GM20431 (cell line): ENCODE measurements at regions not wholly inside any gene's neighbourhood (a gene's known extent, or its start where the extent isn't known, plus 50 kb on each side); places are given as distances from the start of the nearest gene placed in this dataset.

Source experiments
- in situ Hi-C: fragments of 300-500 bp; cut with MseI, MboI; formaldehyde crosslinking; loops from one replicate; pipeline ENCODE4 v1.15.0; 2020; ENCODE audit warnings: low sequenced_read_pairs; ENCODE audit not compliant: unreplicated experiment

DNA sequence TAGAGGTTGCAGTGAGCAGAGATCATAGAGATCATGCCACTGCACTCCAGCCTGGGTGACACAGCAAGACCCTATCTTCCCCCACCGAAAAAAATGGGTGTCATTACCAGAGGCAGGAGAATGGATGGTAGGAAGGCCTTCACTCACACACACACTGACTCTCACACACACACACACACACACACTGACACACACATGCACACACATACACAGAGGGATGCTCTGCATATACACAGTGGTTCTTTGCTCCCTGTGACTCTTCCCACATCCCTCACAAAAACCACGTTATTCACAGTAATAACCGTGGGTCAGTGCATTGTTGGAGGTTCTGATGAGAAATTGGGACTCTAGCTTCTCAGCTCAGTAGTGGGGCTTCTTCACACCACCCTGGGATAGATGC lies 300.2 kb upstream of the N4BP1 start:
- in situ Hi-C loops = no loop called here

GRCh38 chr16:48909231-48909630 lies 299.3 kb upstream of the N4BP1 start:
- in situ Hi-C loops = no loop called here

GRCh38 chr16:48907906-48908634 lies 298.1 kb upstream of the N4BP1 start:
- in situ Hi-C loops = no loop called here

GRCh38 chr16:48905632-48906505 lies 295.9 kb upstream of the N4BP1 start:
- in situ Hi-C loops = no loop called here

GRCh38 chr16:48904333-48904732 lies 294.4 kb upstream of the N4BP1 start:
- in situ Hi-C loops = no loop called here

- in situ Hi-C loops = no loop called here
Measured at GRCh38 chr16:48903039-48903438, 293.1 kb upstream of the N4BP1 start.

- in situ Hi-C loops = no loop called here
Measured at GRCh38 chr16:48901712-48902374, 291.9 kb upstream of the N4BP1 start.

GRCh38 chr16:48899500-48899899 lies 289.5 kb upstream of the N4BP1 start:
- in situ Hi-C loops = no loop called here

GRCh38 chr16:48897698-48898205 lies 287.8 kb upstream of the N4BP1 start:
- in situ Hi-C loops = no loop called here

GRCh38 chr16:48895142-48895541 lies 285.2 kb upstream of the N4BP1 start:
- in situ Hi-C loops = no loop called here

DNA sequence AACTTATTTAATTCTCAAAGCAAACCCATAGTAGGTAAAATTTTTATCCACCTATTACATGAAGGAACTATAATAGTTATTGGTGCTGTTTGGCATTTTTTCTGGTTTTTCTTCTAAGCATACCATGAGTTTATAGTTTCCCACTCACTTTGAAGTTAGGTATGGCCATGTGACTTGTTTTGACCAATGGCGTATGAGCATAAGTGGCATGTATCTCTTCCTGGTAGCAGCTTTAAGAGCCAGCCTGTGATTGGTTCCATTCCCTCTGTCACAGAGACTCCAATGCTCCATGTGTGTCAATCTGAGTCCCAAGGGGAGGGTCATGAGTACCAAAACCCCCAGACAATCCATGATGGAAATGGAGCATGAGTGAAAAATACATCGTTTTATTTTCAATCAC lies 282.9 kb upstream of the N4BP1 start:
- in situ Hi-C loops = no loop called here

DNA sequence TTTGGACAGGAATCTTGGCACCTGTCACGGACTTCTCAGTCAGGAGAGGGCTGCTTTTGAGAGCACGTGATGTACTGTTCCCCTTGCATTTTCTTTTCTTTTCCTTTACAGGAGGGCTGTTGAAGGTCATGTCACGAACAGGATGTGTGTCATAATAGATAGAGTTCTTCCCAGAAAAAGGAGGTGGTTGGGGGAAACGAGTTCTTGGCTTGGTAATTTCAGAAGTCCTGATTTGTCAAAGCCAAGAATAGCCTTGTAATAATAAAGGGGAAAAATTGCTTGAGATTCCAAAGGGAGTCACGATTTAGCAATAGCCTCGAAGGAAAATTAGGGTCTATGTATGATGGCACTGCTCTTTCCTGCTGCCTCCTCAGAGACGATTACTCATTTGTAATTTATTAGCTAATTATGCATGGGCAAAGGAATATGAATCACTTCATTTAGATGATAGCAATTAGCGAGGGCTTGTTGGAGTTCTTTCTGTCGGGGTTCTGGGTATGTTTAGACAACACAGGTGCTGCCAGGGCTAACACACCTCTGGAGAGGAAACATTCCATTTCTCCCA lies 277.7 kb upstream of the N4BP1 start:
- in situ Hi-C loops = no loop called here

DNA sequence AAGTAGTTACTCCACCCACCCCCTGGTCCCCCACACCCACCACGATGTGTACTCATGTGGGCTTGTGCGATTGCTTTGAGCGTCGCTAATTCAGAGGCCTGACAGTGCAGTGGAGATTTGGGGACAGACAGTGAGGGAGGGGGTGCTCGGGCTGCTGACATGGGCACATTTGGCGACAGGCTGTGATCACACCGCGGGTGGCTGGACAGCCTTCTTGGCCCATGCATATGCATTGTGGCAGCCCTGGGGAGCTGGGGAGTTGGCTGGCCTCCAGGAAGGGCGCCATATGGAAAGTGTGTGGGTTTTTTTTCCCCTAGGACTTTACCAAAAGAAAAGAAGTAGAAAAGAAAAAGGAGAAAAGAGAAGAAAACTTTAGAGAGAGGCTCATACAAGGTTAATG lies 275.5 kb upstream of the N4BP1 start:
- in situ Hi-C loops = no loop called here

- in situ Hi-C loops = no loop called here
Measured at GRCh38 chr16:48881272-48881671, 271.3 kb upstream of the N4BP1 start.

DNA sequence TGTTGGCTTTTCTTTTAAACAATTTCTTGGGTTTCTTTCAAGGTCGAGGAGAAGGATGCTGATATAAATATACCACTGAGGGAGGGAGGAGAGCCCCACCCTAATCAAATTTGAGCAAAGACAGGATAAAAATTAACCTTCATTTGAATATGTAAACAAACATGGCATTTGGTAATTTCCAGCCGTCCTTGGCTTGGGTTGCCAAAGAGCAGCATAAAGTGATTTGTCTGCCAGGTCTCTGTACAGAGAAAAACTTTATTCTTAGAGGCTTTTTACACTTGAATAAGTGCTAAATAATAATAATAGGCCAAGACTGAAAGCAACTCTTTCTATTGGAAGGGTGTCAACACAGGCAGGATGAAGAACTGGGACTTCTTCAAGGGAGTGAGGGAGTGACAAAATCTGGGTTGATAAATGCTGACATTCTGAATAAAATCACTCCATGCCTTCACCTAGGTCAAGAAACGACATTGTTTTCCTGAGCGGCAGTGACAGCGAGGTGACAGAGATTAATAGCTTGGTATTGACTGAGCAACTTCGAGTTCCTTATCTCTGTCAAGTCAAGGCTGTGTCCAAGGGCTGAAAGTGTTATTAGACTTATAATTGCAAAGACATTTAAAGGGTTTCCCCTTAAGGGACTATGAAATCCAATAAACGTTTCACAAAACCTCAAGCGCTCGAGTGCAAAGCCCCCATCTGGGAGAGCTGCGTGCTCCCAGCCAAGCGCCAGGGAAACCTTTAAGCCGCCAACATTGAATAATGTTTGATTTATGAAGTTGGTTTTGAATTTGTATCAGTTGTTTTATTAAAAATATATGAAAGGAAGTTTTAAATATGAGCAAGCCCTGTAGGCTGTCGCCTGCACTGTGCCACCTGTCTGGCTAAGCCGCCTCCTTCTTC lies 269.5 kb upstream of the N4BP1 start:
- in situ Hi-C loops = no loop called here

- in situ Hi-C loops = no loop called here
Measured at GRCh38 chr16:48877946-48878345, 268.0 kb upstream of the N4BP1 start.

- in situ Hi-C loops = no loop called here
Measured at GRCh38 chr16:48870141-48870540, 260.2 kb upstream of the N4BP1 start.

GRCh38 chr16:48865520-48865919 lies 255.5 kb upstream of the N4BP1 start:
- in situ Hi-C loops = no loop called here

DNA sequence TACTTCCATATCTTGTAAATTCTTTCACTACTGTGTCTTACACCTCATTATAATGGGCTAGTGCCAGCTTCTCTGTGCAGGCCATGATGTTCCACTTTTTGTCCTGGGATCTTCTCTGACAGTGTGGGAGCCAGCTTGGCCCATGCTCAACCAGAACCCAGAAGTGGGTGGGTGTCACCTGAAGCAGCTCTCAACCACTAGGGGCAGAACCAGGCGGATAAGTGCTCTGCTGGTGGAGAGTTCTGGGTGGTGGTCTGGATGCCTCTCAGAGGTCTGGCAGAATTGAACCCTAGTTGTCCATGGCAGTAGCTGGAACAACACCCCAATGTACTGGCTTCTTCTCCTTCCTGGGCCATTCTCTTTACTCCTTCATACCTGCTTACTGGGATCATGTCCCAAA lies 254.1 kb upstream of the N4BP1 start:
- in situ Hi-C loops = no loop called here
